Suprapubic skin (tissue), 4 donors: ENCODE measurements at regions not wholly inside any gene's neighbourhood (a gene's known extent, or its start where the extent isn't known, plus 50 kb on each side); places are given as distances from the start of the nearest gene placed in this dataset.

Experiments used
- DNase-seq, 2 donors: peaks; one replicate each; pipeline ENCODE4 v3.0.0-alpha.2; 2019; ENCODE audit warnings: low spot score in 2 of 2
- H3K27ac ChIP-seq: fragments of 200-600 bp; sonication (generic); one replicate; pipeline ENCODE4 v1.5.1; 2019
- H3K27me3 ChIP-seq: fragments of 200-600 bp; sonication (generic); one replicate; pipeline ENCODE4 v1.5.1; 2019
- H3K36me3 ChIP-seq: fragments of 200-600 bp; sonication (generic); one replicate; pipeline ENCODE4 v1.5.1; 2019
- H3K4me1 ChIP-seq: fragments of 200-600 bp; sonication (generic); one replicate; pipeline ENCODE4 v1.5.1; 2019
- H3K4me3 ChIP-seq: fragments of 200-600 bp; sonication (generic); one replicate; pipeline ENCODE4 v1.5.1; 2019; ENCODE audit warnings: mild to moderate bottlenecking
- H3K9me3 ChIP-seq: fragments of 200-600 bp; sonication (generic); one replicate; pipeline ENCODE4 v1.5.1; 2019
- EP300 ChIP-seq: sonication (generic); formaldehyde crosslinking; IDR thresholded peaks from one replicate; pipeline ENCODE4 v1.6.1; 2017; ENCODE audit warnings: antibody characterized with exemption
- POLR2A ChIP-seq, 2 donors: fragments of 450-650 bp; IDR thresholded peaks; one replicate each; pipeline ENCODE4 v1.6.1; 2017; ENCODE audit warnings: antibody characterized with exemption in 2 of 2, mild to moderate bottlenecking in 2 of 2, moderate library complexity in 2 of 2
- POLR2AphosphoS5 ChIP-seq, 3 donors: sonication (generic); formaldehyde crosslinking; IDR thresholded peaks; one replicate each; pipeline ENCODE4 v1.6.1; 2017; ENCODE audit warnings: antibody characterized with exemption in 3 of 3
- WGBS: methylation state at CpG from one replicate; pipeline ENCODE4 v1.1.5; 2018; 5-methylcytosine and 5-hydroxymethylcytosine counted together
- TF ChIP-seq, protein P1 (sequence below), 2 donors: fragments of 200-600 bp in 1 of 2; fragments of 450-650 bp in 1 of 2; sonication (generic) in 1 of 2; IDR thresholded peaks; one replicate each; pipeline ENCODE4 v1.5.1; 2016 to 2019; ENCODE audit warnings: antibody characterized with exemption in 2 of 2, mild to moderate bottlenecking in 1 of 2, moderate library complexity in 1 of 2

DNA sequence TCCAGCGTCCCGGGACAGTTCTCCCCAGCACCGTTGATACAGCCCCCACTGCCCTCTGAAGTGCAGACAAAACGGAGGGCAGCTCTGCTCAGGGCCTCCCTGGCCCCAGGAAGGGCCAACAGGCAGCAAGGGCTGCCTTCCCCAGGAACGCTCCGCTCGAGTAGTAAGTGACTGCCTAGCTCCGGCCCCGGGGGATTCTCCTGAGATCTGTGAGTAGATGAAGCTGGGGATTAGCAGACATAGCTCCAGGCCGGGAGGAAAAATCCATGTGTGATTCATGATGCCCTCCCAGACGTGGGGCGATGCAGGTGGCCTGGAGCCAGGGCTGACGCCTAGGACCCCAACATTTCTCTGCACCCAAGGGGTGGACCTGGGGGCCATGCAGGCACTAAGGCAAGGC is 85.3 kb downstream of the ENGASE start:
- Histone ChIP-seq H3K4me1 (no peaks in the 10 kb centered on the region), H3K36me3 (no peaks in the 10 kb centered on the region), H3K4me3 (no peak overlapping the region), H3K27me3 (peaks cover 99% of the 10 kb centered on the region), H3K9me3 (no peaks in the 10 kb centered on the region), H3K27ac (no peak overlapping the region)
- no peak for TF ChIP-seq POLR2AphosphoS5 (IDR thresholded peaks at IDR 0.05)
- no peak for TF ChIP-seq POLR2A (IDR thresholded peaks at IDR 0.05)
- no peak for TF ChIP-seq EP300
- TF ChIP-seq, protein P1, sequence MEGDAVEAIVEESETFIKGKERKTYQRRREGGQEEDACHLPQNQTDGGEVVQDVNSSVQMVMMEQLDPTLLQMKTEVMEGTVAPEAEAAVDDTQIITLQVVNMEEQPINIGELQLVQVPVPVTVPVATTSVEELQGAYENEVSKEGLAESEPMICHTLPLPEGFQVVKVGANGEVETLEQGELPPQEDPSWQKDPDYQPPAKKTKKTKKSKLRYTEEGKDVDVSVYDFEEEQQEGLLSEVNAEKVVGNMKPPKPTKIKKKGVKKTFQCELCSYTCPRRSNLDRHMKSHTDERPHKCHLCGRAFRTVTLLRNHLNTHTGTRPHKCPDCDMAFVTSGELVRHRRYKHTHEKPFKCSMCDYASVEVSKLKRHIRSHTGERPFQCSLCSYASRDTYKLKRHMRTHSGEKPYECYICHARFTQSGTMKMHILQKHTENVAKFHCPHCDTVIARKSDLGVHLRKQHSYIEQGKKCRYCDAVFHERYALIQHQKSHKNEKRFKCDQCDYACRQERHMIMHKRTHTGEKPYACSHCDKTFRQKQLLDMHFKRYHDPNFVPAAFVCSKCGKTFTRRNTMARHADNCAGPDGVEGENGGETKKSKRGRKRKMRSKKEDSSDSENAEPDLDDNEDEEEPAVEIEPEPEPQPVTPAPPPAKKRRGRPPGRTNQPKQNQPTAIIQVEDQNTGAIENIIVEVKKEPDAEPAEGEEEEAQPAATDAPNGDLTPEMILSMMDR (IDR thresholded peaks at IDR 0.05), result no peak
- DNase-seq, result no peak
- 73% methylated on average over 3 of the region's 13 CpGs for WGBS

DNA sequence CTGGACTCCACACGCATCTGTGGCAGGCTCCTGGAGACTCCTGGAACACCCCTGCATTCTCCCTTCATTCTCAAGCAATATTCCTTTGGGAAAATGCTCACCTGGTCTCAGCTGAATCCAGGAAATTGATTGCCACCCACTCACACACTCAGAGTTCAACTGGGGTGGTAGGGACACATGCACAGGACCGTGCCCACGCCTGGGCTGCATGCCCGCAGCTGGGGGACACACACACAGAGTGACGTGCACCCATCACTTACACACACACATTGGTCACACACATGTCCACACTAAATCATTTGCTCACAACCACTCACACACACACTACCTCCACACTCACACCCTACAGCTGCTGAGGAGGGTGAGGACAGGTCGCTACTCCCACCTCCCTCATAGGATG is 84.8 kb downstream of the ENGASE start:
- Histone ChIP-seq H3K4me3 (no peak overlapping the region), H3K27ac (no peak overlapping the region), H3K36me3 (no peaks in the 10 kb centered on the region), H3K4me1 (no peaks in the 10 kb centered on the region), H3K9me3 (no peaks in the 10 kb centered on the region), H3K27me3 (peaks cover 99% of the 10 kb centered on the region)
- DNase-seq, result no peak
- TF ChIP-seq EP300 (no peak), POLR2AphosphoS5 (IDR thresholded peaks at IDR 0.05) (no peak), POLR2A (IDR thresholded peaks at IDR 0.05) (no peak)
- TF ChIP-seq, protein P1 (IDR thresholded peaks at IDR 0.05), result no peak
- WGBS, result 63% methylated on average over 6 of the region's 6 CpGs

DNA sequence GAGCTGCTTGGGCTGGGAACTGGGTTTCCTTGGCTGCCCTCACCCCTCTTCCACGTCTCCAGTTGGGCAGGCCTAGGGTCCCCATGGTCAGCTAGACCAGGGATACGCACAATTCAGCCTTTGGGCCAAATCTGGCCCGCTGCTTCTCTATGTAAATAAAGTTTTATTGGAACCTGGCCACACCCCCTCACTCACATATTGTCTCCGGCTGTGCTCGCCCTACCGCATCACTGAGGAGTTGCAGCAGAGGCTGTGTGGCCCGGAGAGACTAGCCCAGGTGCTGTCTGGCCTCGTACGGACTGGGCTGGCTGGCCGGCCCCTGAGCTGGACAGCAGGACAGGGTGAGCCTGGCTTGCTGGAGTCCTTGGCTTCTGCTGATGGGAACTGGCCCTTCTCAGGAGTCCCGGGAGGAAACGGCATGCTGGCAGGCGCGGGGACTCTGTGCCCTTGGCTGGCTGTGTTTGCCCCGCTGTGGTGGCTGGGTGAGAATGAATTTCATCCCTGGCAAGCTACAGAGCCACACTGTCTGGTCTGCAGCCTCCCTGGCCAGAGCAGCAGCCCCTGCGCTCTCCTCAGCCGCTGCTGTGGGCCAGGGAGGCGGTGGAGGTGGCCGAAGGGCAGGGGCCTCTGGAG is 82.0 kb downstream of the ENGASE start:
- no peak for DNase-seq
- whole genome bisulfite sequencing, result 93% methylated on average over 2 of the region's 19 CpGs
- Histone ChIP-seq H3K4me3 (no peak overlapping the region), H3K36me3 (no peaks in the 10 kb centered on the region), H3K9me3 (no peaks in the 10 kb centered on the region), H3K4me1 (no peaks in the 10 kb centered on the region), H3K27ac (no peak overlapping the region), H3K27me3 (peaks cover 99% of the 10 kb centered on the region)
- TF ChIP-seq, protein P1 (IDR thresholded peaks at IDR 0.05), result no peak
- TF ChIP-seq POLR2A (IDR thresholded peaks at IDR 0.05) (no peak), POLR2AphosphoS5 (IDR thresholded peaks at IDR 0.05) (no peak), EP300 (no peak)

DNA sequence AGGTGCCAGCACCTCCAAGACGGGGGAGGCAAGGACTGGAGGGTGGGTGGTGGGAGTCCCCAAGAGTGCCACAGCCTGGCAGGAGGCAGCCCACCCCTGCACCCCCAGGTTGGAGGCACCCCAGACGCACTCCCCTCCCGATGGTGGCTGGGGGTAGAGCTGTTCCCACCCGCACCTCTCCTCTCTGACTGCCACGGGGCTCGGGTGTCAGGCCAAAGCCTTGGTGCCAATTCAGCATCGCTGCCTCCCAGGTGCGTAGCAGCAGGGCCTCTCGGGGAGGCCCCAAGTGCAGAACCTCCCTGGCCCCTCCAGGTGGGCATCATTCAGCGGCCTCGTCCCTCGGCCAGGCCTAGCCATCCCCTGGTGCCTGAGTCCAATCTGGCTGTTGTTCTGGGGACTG is 81.1 kb downstream of the ENGASE start:
- 77% methylated on average over 10 of the region's 12 CpGs for WGBS
- TF ChIP-seq EP300 (no peak), POLR2AphosphoS5 (IDR thresholded peaks at IDR 0.05) (no peak)

DNA sequence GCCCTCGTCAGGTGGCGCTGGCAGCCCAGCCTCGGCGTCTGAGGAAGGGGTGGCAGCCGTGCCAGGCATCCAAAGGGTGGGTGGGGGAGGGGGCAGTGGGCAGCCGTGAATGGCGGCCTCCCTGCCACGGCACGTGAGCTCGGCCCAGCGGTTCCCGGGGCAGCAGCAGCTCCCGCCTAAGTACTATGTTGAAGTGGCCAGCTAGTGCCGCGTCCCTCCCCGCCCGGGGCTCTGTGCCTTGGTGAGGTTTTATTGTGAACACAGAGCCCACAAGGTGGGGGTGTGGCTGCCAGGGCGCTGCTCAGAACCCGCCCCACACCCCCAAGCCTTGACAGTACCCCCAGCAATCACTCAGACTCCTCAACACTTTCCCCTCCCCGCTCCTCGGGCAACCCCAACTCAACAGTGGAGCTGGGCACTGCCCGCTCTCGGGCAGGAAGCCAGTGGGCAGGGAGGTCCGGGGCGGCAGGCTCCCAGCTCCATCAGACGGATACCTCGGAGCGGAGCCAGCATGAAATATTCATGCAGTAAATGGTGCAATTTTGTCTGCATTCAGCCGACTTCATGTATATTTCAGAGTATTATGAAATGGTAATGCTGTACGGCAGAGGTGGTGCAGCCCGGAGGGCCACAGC is 80.4 kb downstream of the ENGASE start:
- 57% methylated on average over 14 of the region's 31 CpGs for WGBS
- H3K36me3 ChIP-seq, result no peaks in the 10 kb centered on the region
- DNase-seq, result no peak
- TF ChIP-seq POLR2AphosphoS5 (IDR thresholded peaks at IDR 0.05) (no peak), EP300 (no peak), POLR2A (IDR thresholded peaks at IDR 0.05) (no peak)
- TF ChIP-seq, protein P1 (IDR thresholded peaks at IDR 0.05), result no peak
- H3K27me3 ChIP-seq, result peaks cover 97% of the 10 kb centered on the region
- no peak overlapping the region for H3K27ac ChIP-seq
- no peak overlapping the region for H3K4me3 ChIP-seq
- no peaks in the 10 kb centered on the region for H3K4me1 ChIP-seq
- no peaks in the 10 kb centered on the region for H3K9me3 ChIP-seq

More for the DNA sequence above, 81.1 kb downstream of the ENGASE start:
- no peaks in the 10 kb centered on the region for H3K4me1 ChIP-seq
- no peaks in the 10 kb centered on the region for H3K9me3 ChIP-seq
- no peak for DNase-seq
- no peak overlapping the region for H3K27ac ChIP-seq
- H3K36me3 ChIP-seq, result no peaks in the 10 kb centered on the region
- no peak overlapping the region for H3K4me3 ChIP-seq
- peaks cover 97% of the 10 kb centered on the region for H3K27me3 ChIP-seq
